ENCODE measurements at regions not wholly inside any gene's neighbourhood (a gene's known extent, or its start where the extent isn't known, plus 50 kb on each side); places are given as distances from the start of the nearest gene placed in this dataset.

DNA sequence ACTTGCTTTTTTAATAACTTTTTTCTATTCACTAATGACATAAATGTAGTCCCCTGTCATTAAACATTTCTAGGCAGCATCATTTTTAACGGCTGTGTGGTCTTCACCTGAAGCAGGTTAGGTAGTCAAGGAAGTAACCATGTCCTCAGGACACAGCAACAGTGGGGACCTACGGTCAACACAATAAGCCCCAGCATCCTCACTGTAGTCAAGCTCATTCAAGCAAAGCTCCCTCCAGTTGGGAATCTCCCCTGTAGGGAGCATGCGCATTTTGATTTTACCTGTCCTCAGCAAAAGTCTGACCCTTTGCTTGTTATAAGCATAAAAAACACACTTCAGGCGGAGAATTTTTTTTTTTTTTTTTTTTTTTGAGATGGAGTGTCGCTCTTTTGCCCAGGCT lies 151.4 kb downstream of the SHQ1 start:
- TF ChIP-seq POLR2A (IDR thresholded peaks at IDR 0.05; ENCODE audit: low read depth), result no peak
- no peak for TF ChIP-seq POLR2AphosphoS5 (IDR thresholded peaks at IDR 0.05)
- TF ChIP-seq, protein P1, sequence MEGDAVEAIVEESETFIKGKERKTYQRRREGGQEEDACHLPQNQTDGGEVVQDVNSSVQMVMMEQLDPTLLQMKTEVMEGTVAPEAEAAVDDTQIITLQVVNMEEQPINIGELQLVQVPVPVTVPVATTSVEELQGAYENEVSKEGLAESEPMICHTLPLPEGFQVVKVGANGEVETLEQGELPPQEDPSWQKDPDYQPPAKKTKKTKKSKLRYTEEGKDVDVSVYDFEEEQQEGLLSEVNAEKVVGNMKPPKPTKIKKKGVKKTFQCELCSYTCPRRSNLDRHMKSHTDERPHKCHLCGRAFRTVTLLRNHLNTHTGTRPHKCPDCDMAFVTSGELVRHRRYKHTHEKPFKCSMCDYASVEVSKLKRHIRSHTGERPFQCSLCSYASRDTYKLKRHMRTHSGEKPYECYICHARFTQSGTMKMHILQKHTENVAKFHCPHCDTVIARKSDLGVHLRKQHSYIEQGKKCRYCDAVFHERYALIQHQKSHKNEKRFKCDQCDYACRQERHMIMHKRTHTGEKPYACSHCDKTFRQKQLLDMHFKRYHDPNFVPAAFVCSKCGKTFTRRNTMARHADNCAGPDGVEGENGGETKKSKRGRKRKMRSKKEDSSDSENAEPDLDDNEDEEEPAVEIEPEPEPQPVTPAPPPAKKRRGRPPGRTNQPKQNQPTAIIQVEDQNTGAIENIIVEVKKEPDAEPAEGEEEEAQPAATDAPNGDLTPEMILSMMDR (IDR thresholded peaks at IDR 0.05), result no peak

All from esophagus muscularis mucosa (tissue), 3 donors.